GM13977 (cell line): ENCODE measurements at regions not wholly inside any gene's neighbourhood (a gene's known extent, or its start where the extent isn't known, plus 50 kb on each side); places are given as distances from the start of the nearest gene placed in this dataset.

Source experiments
- DNase-seq: peaks from one replicate; pipeline ENCODE4 v3.0.0; 2012; ENCODE audit warnings: low spot score
- CTCF ChIP-seq: IDR thresholded peaks from 2 replicates; pipeline ENCODE4 v1.5.1; 2012; ENCODE audit warnings: mild to moderate bottlenecking, control low read depth; ENCODE audit not compliant: insufficient read depth; ENCODE audit errors: extremely low read depth, missing control alignments
- in situ Hi-C: fragments of 300-500 bp; cut with MboI; formaldehyde crosslinking; loops from one replicate; pipeline ENCODE4 v1.12.0; 2022; ENCODE audit warnings: low sequenced_read_pairs, low pct_unique_long_range_greater_than_20kb, mixed read lengths, inconsistent platforms; ENCODE audit not compliant: unreplicated experiment

- no peak for DNase-seq
- no peak for TF ChIP-seq CTCF
- in situ Hi-C loops: no loop called here
These were observed 164.4 kb downstream of the TSN start for GRCh38 chr2:121919803-121920202.

GRCh38 chr2:121925466-121925865, 170.0 kb downstream of the TSN start:
- in situ Hi-C loops: no loop called here
- TF ChIP-seq CTCF: no peak
- DNase-seq: no peak

- no peak for DNase-seq
- no peak for TF ChIP-seq CTCF
- in situ Hi-C loops: no loop called here
These were observed 187.8 kb downstream of the TSN start for GRCh38 chr2:121943285-121943684.

GRCh38 chr2:121944072-121944831, 188.8 kb downstream of the TSN start:
- TF ChIP-seq CTCF: no peak
- DNase-seq: no peak
- in situ Hi-C loops: no loop called here

GRCh38 chr2:121947674-121948073, 192.2 kb downstream of the TSN start:
- in situ Hi-C loops: no loop called here
- no peak for DNase-seq
- TF ChIP-seq CTCF: no peak

GRCh38 chr2:121949271-121949670, 193.8 kb downstream of the TSN start:
- in situ Hi-C loops: no loop called here
- no peak for DNase-seq

More at GRCh38 chr2:121949271-121949670, 193.8 kb downstream of the TSN start:
- TF ChIP-seq CTCF: no peak
